Stimulated activated CD4-positive, alpha-beta T cell treated with anti-CD3 and anti-CD28 coated beads, TNF-alpha, amount 100 ng/mL, for 24 hours (primary cell): ENCODE measurements at regions not wholly inside any gene's neighbourhood (a gene's known extent, or its start where the extent isn't known, plus 50 kb on each side); places are given as distances from the start of the nearest gene placed in this dataset.

ENCODE experiments used
- DNase-seq, 3 experiments: peaks; one replicate each; pipeline ENCODE4 v3.0.0-alpha.2; 2020; ENCODE audit warnings: low read depth in 3 of 3

DNA sequence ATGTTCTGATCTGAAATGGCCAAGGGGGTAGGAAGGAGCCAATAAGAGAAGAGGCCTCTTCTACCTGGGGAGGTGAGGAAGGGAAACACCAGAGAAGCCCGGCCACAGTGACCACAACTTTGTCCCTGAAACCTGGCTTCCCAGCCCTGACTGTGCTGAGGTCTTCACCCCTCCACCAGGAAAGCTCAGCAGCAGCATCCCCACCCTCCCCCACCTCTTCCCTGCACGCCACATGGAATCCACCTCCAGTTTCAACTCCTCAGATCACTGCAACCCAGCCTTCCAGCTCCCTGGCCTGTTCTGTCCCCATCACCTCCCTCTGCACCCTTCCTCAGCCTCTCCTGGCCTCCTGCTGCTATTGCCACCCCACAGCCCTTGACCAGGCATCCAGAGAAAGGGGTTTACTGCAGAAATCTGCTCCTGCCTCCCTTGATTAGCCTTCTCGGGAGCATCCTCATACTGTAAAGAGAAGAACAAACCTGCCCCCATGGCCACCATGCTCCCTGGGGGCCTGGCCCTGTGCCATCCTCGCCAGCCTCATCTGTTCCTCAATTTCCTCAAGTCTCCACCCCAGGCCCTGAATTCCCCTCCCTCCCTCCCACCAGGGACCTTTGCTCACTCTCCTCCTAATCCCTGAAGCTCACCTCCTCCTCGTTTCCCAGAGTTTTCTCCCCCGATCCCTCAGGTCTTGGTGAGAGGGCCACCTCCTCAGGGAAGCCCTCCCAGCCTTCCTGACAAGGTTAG, 450.9 kb downstream of the MATN1 start:
- DNase-seq, result no peak

DNA sequence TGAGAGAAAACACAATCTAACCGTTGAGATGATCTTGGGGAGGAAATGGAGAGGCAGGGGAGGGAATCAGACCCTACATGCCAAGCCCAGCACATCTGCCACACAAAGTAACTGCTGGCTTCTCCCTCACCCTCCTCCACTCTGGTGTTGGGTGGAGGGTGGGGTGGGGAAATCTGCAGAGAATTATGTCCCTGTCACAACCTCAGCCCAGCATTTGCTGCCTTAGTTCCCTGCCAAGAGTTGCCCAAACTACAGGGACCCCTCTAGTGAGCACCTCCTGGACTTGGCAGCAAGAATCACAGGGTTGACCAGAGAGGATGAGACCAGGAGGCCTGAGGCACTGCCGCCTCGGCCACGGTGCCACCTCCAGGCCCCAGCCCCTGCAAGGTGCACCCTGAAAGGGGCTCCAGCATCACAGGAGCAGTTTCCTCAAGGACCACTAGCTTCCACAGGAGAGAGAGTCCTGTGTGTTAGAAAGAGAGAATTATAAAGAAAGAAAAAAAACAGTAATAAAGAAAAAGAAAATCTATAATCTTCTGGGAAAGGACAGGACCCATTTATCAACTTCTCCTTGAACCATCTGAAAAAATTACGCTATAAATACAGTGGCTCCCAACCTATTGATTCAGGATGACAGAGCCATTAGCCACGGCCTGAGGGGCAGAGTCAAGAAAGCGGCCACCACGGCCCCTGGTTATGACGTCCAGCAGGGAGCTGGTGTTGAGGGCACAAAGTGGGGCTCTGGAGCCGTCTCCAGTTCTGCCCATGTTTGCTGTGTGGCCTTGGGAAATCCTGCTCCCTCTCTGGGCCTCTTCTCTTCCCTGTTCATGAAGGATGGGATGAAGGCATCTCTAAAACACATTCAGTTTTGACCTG, 451.7 kb downstream of the MATN1 start:
- DNase-seq, result no peak

DNA sequence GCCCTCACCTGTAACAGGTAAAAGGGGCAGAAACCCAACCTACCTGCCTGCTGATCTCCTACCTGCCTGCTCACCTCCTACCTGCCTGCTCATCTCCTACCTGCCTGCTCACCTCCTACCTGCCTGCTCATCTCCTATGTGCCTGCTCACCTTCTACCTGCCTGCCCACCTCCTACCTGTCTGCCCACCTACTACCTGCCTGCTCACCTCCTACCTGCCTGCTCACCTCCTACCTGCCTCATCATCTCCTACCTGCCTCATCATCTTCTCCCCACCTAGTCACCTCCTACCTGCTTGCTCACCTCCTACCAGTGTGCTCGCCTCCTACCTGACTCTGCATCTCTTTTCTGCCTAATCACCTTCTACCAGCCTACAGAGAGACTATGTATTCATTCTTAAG, 452.9 kb downstream of the MATN1 start:
- no peak for DNase-seq

DNA sequence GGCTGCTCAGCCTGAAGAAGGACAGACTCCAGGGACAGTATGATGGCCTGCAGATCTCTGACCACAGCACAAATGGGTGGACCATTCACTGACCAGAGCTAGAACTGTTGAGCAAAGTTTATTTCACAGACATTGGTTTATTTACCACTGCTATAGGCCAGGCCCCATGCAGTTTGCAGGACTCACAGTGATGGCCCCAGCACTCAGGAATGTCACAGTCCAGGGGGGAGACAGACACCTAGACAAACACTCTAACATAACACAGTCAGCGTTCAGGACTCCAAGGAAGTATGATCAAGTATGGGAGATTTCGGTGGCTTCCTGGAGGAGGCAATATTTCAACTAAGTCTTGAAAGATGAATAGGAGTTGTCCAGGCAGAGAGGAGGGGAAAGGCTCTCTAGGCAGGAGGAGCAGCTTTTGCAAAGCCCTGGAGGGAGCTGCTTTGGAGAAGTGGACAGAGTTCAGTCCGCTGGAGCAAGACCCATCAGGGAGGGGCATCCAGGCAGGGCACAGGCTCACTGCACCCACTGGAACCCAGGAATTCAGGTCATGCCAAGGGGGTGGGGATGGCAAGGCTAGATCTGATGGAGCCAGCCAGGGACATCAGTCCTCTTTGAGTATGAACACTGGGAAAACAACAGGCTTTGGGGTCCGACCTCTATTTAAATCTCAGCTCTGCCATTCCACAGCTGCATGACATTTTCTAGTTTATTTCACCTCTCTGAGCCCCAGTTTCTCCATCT, 454.3 kb downstream of the MATN1 start:
- DNase-seq, result no peak

DNA sequence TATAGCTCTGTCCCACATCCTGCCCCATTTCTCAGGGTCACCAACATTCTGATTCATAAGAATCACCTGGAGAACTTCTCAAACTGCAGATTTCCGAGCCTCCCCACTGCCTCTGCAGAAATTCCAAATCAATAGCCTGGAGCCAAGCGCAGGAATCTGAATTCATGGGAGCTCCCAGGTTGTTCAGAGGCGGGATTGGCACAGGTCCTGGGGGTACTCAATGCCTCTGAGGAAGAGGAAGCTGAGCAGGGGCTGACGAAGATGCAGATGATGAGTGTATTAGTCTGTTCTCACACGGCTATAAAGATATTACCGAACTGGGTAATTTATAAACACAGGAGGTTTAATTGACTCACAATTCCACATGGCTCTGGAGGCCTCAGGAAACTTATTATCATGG, 455.5 kb downstream of the MATN1 start:
- no peak for DNase-seq

DNA sequence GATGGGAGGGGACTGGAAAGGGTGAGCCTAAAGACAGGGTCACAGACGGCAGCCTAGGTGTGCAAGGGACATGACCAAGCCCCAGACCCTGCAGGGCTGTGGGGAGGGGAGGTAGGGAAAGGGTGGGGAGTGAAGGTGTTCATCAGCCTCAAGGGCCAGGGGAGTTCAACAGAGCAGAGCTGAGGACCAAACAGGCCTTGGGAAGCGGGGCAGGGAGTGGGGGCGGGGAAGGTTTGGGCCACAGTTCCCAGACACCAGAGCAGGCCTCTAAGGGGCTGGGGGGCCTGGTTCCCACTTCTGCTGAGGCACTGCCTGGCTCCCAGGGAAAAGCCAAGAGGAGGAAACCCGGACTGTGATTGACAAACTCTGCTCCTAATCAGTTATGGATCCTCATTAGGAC, 456.3 kb downstream of the MATN1 start:
- no peak for DNase-seq

DNA sequence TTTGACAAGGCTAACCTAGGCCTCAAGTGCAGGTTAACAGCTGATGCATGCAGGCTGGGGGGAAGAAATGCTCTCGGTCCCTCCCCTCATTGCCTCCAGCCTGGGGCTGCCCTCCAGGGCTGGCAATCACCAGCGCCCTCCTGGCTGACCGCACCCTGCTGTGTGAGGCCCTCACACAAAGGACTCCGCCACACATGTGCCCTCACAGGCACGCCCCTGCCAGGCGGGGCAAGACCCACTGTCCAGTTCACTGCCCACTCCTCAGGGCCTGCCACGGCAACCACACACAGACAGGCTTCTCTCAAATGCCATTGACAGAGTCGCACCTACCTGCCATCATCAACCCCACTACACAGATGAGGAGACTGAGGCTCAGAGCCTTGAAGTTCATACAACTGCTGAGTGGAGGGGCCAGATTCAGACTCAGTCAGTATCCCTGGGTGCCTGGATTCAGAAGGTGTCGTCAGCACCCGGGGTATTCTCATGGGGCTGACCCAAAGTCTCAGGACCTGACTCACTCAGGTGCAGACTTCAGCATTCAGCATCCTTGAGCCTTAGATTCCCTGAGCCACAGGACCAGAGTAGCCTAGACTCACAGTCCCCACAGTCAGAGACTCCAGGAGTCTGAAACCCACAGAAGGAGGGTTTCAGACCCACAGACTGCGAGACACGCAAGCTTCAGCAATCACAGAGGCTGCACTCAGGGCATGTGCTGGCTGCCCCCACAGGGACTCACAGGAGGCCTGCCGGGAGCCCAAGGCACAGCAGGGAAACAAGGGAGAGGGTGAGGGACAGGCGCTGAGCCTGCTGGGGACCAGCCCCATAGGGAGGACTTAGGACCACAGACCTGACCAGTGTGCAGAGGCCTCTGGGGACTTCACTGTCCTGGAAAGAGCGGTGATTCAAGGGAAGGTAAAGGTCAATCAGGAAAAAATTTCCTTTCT, 458.0 kb downstream of the MATN1 start:
- DNase-seq, result no peak

DNA sequence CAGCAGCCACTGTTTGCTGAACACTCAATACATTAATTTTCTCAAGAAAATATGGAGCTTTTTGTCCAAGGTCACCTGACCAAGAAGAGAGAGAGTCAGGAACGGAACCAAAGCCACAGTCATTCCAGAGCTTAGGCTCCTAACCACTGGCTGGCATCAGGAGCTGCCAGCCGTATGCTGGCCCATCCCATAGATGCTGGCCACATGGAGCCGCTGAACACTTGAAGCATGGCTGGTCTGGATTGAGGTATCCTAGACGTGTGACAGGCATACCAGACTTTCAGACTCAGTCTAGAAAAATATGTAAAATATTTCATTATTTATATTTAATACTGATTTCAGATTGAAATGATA, 458.7 kb downstream of the MATN1 start:
- no peak for DNase-seq

DNA sequence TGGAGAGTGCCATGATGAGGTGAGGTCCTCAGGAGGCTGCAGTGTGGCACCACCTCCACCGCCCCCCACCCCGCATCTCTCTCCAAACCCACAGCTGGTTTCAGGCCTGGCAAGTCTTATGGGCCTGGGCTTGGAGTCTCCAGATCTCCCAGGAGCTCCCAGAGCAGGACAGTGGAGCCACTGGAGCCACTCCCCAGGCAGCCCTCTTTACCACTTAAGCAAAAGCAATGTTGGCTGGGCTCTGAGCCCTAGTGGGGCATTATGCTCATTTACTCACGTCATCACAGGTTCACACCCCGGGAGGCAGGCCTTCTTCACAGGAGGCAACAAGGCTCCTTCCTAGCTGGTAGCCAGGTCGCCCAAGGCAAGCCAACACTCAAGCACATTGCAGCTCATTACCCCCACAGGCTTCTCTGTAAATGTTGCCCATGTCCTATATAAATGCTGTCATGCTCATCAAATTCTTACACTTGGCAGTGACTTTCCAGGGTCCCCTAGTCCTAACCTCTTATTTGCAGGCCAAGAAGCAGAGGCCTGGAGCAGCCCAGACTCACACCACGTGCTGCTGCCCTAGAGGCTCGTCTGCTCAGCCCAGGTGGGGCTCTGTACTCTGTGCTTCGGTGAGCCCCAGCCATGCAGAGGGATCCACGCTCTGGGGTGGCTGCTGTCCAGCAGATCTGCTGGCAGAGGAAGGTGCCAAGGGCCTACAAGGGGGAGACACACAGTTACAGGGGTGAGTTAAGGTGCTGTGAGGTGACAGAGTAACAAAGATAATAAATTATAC, 459.3 kb downstream of the MATN1 start:
- no peak for DNase-seq

DNA sequence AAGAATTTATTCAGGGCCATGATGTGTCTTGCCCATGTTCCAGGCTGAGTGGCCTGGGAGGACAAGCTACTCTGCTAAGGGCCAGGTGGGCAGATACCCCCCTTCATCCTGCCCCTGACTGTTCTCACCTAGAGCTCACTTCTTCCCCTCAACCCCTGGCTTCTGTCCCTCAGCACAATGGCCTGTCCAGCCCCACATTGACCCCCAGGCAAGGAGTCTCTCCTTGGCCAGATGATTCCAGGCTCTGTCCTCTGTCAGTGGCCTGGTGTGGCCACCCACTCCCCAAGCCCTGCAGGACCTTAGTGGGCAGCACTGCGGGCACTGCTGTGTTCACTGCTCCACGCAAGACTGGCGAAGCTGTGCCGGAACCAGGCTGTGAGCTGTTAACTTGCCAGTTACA, 460.0 kb downstream of the MATN1 start:
- DNase-seq, result no peak

DNA sequence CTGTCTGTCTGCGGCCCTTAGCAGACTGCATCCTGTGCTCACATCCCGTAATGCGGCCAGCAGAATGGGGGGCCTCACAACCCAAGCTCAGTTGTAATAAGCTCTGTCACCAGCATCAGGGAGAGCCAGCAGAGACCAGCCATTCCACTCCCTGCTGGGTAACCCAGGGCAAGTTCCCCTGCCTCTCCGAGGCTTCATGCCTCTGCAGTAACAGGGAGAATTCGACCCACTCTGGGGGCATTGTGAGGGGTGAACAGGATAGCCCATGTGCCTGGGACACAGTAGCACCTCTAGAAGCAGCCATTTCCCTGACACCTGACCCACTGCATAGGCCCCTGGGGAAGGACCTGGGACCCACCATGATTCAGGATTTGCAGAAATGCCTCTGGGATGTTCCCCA, 461.2 kb downstream of the MATN1 start:
- DNase-seq, result no peak

DNA sequence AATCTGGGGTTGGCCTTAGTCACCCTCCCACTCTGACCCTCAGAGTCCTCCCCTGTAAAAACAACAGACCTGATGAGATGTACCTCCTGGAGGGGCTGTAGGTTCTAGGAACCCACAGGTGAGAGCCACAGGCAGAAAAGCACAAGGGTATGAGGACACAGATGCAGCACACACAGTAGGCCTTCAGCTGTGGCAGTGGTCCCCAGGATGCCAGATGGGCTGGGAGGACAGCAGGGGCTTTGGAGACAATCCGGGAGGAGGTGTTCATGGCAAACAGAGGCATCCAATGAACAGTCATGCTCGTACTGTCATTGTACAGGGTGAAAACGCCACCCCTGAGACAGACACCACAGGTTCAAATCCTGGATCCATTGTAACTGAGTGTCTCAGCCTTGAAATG, 463.1 kb downstream of the MATN1 start:
- no peak for DNase-seq

DNA sequence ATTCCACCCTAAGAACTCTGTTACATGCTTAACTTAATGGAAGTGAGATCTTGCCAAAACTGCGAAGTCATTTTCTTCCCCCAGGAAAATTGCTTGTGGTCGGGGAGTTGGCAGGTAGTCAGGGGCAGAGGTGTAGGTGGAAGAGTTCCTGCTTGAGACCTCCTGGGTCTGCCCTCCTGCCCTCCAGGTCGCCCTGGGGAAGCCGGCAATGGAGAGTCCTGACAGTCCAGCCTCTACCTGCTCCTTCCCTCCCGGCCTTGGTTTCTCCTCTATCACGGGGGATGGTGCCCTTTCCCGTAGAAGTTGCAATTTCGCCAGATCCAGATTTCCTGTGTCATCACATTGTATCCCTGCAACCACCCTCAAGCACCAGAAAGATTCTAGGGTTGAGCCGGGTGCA, 463.8 kb downstream of the MATN1 start:
- no peak for DNase-seq

DNA sequence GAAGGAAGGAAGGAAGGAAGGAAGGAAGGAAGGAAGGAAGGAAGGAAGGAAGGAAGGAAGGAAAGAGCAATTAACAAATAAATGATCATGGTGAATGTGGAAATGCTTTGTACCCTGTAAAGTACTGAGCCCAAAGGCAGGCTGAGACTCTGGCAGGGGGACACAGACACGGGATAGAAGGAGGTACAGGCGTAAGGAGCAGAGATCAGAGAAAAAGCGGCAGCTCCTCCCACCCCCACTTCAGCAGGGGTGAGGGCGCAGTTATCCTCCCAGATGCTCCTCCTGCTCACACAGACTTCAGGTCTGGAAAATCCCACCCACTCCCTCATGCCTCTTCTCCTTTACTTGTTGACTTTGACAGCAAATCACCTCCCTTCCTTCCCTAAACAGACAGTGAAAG, 464.5 kb downstream of the MATN1 start:
- DNase-seq, result no peak

DNA sequence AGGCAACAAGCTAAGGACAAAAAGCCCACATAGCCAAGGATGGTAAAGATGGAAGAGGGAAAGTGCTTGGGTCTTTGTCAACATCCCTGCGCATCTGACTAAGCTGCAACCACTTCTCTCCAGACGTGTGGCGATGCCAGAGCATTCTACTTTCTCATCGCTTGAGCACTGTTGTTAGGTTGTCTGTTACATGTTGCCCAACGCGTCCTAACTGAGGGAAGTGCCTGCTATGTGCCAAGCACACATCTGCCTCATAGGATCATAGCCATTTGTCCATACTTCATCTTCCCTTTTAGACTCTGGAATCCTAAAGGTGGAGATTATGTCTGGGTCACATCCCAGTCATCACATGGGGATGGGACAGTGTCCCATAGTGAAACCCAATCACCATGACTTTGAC, 464.9 kb downstream of the MATN1 start:
- DNase-seq, result no peak

DNA sequence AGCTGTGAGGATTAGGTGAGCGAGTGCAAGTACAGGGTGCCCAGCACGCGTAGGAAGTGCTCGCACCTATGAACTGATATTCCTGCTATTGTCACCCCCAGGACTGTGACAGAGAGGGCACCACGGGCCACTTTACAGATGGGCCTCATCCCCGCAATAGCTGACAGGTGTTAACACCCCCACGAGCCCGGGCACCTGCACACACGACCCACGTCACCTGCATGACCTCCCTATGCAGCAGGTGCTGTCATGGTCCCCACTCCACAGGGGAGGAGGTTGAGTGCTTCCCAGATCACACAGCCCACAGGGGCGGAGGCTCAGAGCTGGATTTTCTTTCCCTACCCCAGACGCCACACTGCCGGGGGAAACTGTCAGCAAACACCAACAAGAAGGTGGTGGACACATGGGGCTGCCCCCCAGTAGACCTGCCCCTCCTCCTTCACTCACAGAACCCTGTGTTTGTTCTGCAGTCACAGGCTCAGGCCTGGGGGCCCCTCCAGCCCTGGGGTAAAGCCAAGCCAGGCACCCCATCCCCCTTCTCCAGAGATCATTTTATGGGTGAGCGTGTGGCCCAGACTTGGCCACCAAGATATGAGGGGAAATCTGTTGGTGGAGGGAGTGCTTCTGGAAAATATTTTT, 465.5 kb downstream of the MATN1 start:
- no peak for DNase-seq

DNA sequence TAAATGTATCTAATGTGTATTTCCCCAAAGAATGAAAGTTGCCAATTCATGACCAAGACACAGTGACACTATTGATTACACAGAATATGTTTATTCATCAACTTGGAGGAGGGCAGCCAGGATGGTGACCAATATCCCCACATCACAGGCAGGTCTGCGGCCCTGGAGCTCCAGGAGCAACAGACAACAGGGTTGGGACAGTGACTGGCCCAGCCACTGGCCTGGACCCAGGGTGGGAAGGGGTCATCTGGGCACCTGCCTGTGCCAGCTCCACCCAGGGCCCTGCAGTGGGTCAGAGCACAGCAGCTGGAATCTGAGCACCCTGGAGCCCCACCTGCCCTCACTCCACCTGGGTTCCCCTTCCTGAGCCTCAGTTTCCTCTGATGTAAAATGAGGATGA, 466.1 kb downstream of the MATN1 start:
- no peak for DNase-seq

DNA sequence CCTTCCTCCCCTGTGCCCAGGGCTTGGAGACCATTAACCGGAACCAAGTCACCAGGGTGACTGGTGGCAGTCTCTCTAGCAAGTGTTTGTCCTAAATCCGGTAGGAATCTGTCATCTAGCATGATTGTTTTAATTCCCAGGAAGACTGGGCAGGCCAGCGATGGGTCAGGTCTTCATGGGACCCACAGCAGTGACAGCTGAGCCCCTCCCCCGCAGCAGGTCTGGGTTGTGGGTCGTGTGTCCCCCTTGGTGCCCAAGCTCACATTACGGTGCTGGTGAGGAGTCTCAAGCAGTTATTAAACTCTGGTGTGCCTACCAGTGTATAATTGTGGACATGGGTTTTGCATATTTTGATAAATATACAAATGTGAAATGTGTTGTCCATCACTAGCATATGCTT, 466.5 kb downstream of the MATN1 start:
- DNase-seq, result no peak

DNA sequence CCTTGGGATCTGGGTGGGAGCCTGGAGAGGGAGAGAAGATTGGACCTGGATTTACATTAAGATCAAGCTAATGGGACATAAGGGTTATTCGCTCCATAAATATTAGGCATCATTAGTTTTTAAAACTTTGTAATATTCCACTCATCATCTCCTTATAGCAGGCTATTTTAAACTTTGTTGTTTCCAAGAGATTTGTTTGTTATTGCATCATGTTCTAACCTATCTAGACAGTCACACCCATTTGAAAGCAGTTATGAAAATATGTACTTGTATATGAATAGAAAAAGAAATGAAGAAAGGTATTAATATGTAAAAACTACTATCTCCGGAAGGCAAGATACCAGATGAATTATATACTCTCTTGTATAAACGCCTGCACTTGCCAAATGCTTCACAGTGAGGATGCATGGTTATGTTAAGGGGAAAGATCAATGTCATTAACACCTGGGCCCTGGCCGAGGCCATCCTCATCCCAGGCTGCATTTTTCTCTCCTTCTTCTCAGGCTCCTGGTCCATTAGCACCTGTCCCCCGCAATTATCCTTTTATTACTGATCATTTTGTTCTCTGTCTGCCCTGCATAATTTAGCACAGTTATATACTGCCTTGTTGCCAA, 468.2 kb downstream of the MATN1 start:
- DNase-seq, result no peak
